WTC11 (cell line): ENCODE measurements at regions not wholly inside any gene's neighbourhood (a gene's known extent, or its start where the extent isn't known, plus 50 kb on each side); places are given as distances from the start of the nearest gene placed in this dataset.

Experiments
- CREB1 ChIP-seq: sonication (generic); formaldehyde crosslinking; IDR thresholded peaks from 2 replicates; pipeline ENCODE4 v1.8.0; 2023; ENCODE audit warnings: mild to moderate bottlenecking, missing genetic modification reagents
- ESRRA ChIP-seq: sonication (generic); formaldehyde crosslinking; IDR thresholded peaks from 2 replicates; pipeline ENCODE4 v1.8.1; 2022; ENCODE audit warnings: mild to moderate bottlenecking, missing genetic modification reagents, borderline replicate concordance
- TF ChIP-seq, protein P1 (sequence below): fragments of 200-600 bp; IDR thresholded peaks from 2 replicates; pipeline ENCODE4 v1.8.0; 2022; ENCODE audit warnings: antibody characterized with exemption
- TF ChIP-seq, protein P2 (sequence below): sonication (generic); formaldehyde crosslinking; IDR thresholded peaks from 2 replicates; pipeline ENCODE4 v1.8.0; 2022; ENCODE audit warnings: mild to moderate bottlenecking, missing genetic modification reagents

DNA sequence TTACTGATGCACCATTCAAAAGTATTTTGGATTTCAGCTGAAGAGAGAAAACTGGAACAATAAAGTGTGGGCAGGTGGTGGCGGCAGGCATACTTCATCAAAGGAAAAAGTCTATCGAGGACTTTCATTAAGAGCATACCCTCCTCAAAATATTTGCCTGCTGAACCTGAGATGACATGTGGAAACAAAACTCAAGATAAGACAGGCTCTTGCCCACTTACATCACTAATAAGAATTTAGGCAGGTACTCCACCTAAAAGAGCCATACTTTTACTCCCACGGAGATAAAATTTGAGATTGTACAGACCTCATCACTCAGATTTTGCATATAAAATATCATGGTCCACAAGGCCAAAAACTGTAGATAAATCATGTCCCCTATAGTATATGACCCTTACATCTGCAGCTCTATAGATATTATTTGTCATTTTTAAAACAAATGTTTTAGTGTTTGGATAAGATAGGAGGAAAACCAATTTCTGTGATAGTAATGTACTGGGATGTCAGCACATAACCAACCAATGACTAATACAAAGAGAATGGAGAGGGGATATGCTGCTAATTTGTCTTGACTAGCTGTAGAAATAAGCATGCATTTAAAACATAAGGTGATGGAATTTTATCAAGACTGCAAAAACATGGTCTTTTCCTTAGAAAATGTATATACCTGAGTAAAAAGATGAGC lies 730.6 kb upstream of the ZNF608 start:
- no peak for TF ChIP-seq ESRRA (CRISPR knock-in tag)
- TF ChIP-seq, protein P1, sequence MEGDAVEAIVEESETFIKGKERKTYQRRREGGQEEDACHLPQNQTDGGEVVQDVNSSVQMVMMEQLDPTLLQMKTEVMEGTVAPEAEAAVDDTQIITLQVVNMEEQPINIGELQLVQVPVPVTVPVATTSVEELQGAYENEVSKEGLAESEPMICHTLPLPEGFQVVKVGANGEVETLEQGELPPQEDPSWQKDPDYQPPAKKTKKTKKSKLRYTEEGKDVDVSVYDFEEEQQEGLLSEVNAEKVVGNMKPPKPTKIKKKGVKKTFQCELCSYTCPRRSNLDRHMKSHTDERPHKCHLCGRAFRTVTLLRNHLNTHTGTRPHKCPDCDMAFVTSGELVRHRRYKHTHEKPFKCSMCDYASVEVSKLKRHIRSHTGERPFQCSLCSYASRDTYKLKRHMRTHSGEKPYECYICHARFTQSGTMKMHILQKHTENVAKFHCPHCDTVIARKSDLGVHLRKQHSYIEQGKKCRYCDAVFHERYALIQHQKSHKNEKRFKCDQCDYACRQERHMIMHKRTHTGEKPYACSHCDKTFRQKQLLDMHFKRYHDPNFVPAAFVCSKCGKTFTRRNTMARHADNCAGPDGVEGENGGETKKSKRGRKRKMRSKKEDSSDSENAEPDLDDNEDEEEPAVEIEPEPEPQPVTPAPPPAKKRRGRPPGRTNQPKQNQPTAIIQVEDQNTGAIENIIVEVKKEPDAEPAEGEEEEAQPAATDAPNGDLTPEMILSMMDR = no peak
- TF ChIP-seq, protein P2, sequence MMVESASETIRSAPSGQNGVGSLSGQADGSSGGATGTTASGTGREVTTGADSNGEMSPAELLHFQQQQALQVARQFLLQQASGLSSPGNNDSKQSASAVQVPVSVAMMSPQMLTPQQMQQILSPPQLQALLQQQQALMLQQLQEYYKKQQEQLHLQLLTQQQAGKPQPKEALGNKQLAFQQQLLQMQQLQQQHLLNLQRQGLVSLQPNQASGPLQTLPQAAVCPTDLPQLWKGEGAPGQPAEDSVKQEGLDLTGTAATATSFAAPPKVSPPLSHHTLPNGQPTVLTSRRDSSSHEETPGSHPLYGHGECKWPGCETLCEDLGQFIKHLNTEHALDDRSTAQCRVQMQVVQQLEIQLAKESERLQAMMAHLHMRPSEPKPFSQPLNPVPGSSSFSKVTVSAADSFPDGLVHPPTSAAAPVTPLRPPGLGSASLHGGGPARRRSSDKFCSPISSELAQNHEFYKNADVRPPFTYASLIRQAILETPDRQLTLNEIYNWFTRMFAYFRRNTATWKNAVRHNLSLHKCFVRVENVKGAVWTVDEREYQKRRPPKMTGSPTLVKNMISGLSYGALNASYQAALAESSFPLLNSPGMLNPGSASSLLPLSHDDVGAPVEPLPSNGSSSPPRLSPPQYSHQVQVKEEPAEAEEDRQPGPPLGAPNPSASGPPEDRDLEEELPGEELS (CRISPR knock-in tag) = no peak
- TF ChIP-seq CREB1 (CRISPR knock-in tag) = no peak
